Stimulated activated CD4-positive, alpha-beta T cell treated with anti-CD3 and anti-CD28 coated beads, Interleukin-4, amount 100 ng/mL, for 24 hours (primary cell): ENCODE measurements at regions not wholly inside any gene's neighbourhood (a gene's known extent, or its start where the extent isn't known, plus 50 kb on each side); places are given as distances from the start of the nearest gene placed in this dataset.

Source experiments
- DNase-seq: peaks from one replicate; pipeline ENCODE4 v3.0.0-alpha.2; 2020

GRCh38 chr7:117929237-117929636 lies 56.0 kb upstream of the CTTNBP2 start:
- no peak for DNase-seq

GRCh38 chr7:117931314-117931713 lies 58.1 kb upstream of the CTTNBP2 start:
- DNase-seq: no peak

- DNase-seq: no peak
Observed at GRCh38 chr7:117937049-117937752, 64.0 kb upstream of the CTTNBP2 start.

- DNase-seq: no peak
Observed at GRCh38 chr7:117937753-117938483, 64.7 kb upstream of the CTTNBP2 start.

GRCh38 chr7:117941138-117941810 lies 68.0 kb upstream of the CTTNBP2 start:
- DNase-seq: no peak

- DNase-seq: no peak
Observed at GRCh38 chr7:117942780-117943179, 69.5 kb upstream of the CTTNBP2 start.

- DNase-seq: no peak
Observed at GRCh38 chr7:117944886-117945285, 71.6 kb upstream of the CTTNBP2 start.

GRCh38 chr7:117946151-117946633 lies 73.0 kb upstream of the CTTNBP2 start:
- no peak for DNase-seq

- DNase-seq: no peak
Observed at GRCh38 chr7:117949232-117949631, 76.0 kb upstream of the CTTNBP2 start.

- no peak for DNase-seq
Observed at GRCh38 chr7:117950601-117951260, 77.5 kb upstream of the CTTNBP2 start.

GRCh38 chr7:117951285-117951684 lies 78.0 kb upstream of the CTTNBP2 start:
- DNase-seq: no peak

GRCh38 chr7:117951691-117952280 lies 78.5 kb upstream of the CTTNBP2 start:
- DNase-seq: no peak

GRCh38 chr7:117955046-117955445 lies 81.8 kb upstream of the CTTNBP2 start:
- DNase-seq: no peak

GRCh38 chr7:117960351-117960750 lies 87.1 kb upstream of the CTTNBP2 start:
- no peak for DNase-seq

GRCh38 chr7:117961235-117961634 lies 88.0 kb upstream of the CTTNBP2 start:
- no peak for DNase-seq

- DNase-seq: no peak
Observed at GRCh38 chr7:117962366-117962994, 89.2 kb upstream of the CTTNBP2 start.

GRCh38 chr7:117963264-117964197 lies 90.3 kb upstream of the CTTNBP2 start:
- no peak for DNase-seq

GRCh38 chr7:117970801-117971200 lies 97.6 kb upstream of the CTTNBP2 start:
- no peak for DNase-seq

- DNase-seq: no peak
Observed at GRCh38 chr7:117971556-117972244, 98.5 kb upstream of the CTTNBP2 start.

GRCh38 chr7:117972606-117973005 lies 99.4 kb upstream of the CTTNBP2 start:
- no peak for DNase-seq

- DNase-seq: no peak
Observed at GRCh38 chr7:117973975-117974374, 100.7 kb upstream of the CTTNBP2 start.
